ENCODE measurements at regions not wholly inside any gene's neighbourhood (a gene's known extent, or its start where the extent isn't known, plus 50 kb on each side); places are given as distances from the start of the nearest gene placed in this dataset.
A peak's percentile ranks its signal among the peaks of the same experiment; 100 is the strongest.

- no peak for DNase-seq
These were observed 545.6 kb downstream of the SNAPC1 start for GRCh38 chr14:62307844-62308243.

DNA sequence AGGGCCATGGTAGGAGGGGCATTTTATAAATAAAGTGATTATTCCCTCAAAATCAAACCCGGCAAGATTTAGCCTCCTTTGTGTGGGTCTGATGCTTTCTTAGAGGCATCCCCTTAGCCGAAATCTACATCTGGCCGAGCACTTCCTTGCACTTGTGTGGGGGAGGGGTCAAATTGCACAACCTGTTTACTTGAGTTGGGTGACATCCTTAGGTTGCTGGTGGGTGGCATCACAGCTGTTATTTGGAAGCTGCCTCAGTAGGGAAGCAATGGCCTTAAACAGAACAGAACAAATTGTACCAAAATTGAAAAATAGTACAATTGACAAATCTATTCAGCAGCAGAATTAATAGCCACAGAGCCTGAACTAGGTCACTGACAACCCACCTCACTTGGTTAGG, 546.1 kb downstream of the SNAPC1 start:
- DNase-seq, result no peak

DNA sequence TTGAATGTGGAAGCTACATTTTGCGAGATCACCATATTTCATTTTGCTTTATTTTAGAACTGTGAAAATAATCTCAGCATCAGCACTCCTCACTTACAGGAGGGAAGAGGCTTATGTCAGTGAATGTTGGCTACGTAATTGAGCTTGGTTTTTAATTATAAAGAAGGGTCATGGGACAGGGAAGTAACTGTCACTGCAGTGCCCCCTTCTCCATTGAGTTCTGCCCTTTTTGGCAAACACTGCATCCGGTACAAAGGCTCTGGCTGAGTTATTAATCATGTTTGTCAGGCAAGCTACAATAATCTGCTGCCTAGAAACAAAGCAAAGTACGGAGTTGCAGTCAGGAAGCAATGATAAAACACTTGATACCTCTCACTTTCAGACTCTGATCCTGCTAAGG, 546.7 kb downstream of the SNAPC1 start:
- DNase-seq, result peak; percentile 4

- DNase-seq, result no peak
These were observed 551.0 kb downstream of the SNAPC1 start for GRCh38 chr14:62313212-62313611.

- DNase-seq, result no peak
These were observed 552.0 kb downstream of the SNAPC1 start for GRCh38 chr14:62314221-62314620.

DNA sequence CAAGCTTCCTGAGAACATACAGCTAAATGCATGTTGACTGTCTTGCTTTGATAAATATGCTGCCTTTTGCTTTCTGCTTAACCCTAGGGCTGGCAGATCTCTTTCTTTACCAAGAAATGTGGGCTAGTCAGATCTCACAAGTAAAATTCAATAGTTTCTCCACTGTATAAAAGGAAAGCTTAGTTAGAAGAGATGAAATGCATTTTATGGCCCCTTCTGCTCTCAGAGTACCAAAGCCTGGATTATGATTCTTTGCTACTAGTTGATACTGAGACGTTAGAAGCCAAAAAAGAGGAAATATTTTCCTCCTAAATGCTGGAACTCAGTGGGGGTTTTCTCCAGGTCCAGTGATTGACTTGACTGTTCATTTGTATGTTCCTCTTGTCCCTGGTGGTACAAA, 552.7 kb downstream of the SNAPC1 start:
- no peak for DNase-seq

DNA sequence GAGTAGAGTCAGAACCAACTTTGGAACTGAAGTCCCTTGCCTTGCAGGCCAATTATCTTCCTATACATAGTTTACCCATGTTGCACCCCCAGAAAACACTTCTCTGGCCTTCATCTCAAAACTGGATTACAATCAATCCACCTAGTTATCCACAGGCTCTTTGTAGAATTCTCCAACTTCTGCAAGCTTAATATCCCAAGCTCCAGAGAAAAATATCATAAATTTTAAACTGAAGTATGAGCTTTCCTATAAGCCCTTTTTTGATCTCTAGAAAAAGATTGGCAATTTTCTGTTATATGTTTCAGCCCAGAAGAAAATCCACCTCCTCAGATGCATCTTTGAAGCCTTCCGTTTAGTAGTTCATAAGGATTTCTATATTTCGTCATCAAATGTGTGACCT, 553.4 kb downstream of the SNAPC1 start:
- no peak for DNase-seq

GRCh38 chr14:62322216-62322615, 560.0 kb downstream of the SNAPC1 start:
- DNase-seq, result no peak

GRCh38 chr14:62329427-62329826, 567.2 kb downstream of the SNAPC1 start:
- DNase-seq, result no peak

DNA sequence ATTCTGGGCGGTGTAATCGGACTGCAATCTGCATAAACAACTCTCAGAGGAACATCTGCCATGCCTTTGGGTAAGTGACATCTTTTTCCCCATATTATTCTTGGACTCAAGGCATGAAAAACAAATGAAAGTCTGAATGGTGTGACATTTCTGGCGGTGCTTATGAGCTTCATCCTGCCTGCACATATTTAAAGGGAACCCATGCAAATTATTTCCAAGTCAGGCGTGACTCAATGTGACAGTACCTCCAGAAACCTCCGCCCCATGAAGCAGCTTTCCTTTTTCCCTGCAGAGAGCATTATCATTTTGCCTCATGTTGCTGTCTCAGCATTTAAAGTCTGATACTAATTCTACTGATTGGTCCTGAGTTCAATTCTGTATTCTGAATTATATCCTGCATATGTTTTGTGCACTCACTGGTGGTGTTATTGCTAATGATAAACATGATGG, 585.4 kb downstream of the SNAPC1 start:
- no peak for DNase-seq

DNA sequence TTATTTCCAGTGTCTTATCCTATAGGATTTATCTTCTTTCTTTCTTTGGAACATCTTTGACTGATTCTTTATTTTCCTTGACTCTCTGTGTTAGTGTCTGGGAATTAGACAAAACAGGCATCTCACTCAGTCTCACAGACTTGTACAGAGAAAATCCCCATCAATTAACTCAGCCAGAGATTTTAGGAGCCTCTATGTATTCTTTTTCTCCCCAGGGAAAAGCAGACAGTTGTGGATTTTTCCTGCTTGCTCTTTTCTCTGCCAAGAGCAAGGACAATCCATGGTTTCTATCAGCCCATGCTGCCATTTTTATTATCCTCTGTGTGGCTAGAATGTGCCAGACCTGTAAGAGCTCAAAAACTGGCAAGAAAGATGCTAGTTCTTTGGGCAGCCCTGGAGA, 595.1 kb downstream of the SNAPC1 start:
- no peak for DNase-seq

DNA sequence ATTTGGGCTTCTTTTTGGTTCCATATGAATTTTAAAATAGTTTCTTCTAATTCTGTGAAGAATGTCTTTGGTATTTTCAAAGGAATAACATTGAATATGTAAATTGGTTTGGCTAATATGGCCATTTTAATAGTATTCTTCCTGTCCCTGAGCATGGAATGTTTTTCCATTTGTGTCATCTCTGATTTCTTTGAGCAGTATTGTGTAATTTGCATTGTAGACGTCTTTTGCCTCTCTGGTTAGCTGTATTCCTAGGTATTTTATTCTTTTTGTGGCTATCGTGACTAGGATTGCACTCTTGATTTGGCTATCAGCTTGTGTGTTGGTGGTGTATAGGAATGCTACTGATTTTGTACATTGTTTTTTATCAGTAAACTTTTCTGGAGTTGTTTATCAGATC, 601.9 kb downstream of the SNAPC1 start:
- no peak for DNase-seq

DNA sequence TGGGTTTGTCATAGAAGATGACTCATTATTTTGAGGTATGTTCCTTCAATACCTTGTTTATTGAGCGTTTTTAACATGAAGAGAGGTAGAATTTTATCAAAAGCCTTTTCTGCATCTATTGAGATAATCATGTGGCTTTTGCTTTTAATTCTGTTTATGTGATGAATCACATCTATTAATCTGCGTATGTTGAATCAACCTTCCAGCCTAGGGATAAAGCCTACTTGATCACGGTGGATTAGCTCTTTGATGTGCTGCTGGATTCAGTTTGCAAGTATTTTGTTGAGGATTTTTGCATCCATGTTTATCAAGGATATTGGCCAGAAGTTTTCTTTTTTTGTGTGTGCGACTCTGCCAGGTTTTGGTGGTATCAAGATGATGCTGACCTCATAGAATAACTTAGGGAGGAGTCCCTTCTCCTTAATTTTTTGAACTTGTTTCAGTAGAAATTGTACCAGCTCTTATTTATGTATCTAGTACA, 602.6 kb downstream of the SNAPC1 start:
- DNase-seq, result no peak

DNA sequence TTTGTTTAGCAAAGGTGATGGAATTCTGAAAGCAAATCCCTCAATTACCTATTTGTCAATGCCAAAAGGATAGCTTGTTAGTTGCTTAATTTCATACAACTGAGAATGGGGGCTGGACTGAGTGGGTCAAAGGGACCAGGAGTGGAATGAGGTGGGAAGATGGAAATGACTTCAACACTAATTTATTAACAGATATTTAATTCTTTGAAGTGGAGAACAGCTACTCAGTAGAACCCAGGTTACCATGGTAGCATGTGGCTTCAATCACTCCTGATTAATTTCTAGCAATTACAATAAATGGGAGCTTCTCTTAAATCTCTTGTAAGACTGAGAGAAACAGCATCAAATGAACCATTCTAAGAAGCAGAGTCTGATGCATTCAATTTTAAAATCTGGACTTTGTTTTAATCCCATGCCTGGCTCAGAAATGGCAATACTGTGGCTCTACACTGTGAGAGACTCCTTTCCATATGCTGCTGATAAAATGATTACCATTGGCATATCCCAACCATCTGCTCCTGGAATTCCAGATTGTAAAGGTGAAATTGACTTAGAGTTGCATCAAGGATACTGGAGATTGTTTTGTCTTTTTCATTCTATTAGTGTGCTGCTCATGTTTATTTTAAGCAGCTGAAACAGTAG, 607.8 kb downstream of the SNAPC1 start:
- no peak for DNase-seq

DNA sequence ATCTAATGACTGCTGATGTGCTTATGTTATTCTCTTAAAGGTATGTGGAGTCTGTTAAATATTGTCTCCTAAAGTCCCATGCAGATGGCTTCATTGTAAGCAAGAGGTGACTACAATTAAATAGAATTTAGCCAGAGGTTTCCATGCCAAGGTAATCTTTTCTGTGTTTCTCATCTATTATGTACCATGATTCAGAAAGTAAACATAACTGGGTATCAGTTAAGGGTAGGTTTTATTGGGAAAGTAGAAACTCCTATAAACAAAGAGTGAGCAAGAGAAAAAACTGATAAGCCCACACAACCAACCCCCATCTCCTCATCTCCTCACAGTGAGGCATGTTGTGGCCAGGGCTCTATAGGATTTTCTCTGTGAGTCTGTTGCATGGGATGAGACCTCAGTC, 611.7 kb downstream of the SNAPC1 start:
- no peak for DNase-seq

DNA sequence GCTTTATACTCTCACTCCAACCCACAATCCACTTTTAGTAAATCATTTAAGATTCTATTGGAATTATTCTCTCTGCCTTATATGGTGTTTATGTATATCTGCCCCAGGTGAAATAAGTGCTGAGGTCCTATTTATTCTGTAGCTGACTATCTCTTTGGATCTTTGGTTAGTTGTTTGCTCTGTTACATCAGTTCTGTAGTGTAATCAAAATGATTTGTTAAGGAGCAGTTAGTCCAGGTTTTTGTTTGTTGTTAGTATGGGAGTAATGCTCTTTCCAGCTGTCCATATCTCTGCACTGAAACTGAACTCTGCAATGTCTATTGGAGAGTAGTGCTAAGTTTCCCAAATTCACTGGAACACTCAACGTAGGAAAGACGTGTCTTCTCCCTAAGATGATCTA, 615.8 kb downstream of the SNAPC1 start:
- no peak for DNase-seq

- no peak for DNase-seq
These were observed 619.3 kb downstream of the SNAPC1 start for GRCh38 chr14:62381311-62382070.

- no peak for DNase-seq
These were observed 636.1 kb downstream of the KCNH5 start for GRCh38 chr14:62409169-62409568.

GRCh38 chr14:62409626-62410300, 635.5 kb downstream of the KCNH5 start:
- DNase-seq, result no peak

DNA sequence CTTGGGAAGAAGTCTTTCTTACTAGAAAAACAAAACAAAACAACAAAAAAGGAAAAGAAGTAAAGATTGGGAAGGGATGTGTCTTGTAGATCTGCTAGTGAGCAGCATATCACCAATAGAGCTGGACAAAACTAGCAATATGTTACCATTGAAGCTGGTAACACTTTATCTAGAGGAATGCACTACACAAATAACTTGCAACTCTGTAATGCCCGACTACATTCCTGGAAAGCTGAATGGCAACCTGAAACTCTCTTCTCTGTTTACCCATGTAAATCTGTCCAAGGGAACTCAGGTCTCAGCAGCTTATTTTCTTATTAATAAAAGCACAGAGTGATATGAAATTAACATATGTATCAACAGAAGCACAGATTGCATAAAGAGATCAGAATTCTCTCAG, 624.4 kb downstream of the KCNH5 start:
- DNase-seq, result no peak

DNA sequence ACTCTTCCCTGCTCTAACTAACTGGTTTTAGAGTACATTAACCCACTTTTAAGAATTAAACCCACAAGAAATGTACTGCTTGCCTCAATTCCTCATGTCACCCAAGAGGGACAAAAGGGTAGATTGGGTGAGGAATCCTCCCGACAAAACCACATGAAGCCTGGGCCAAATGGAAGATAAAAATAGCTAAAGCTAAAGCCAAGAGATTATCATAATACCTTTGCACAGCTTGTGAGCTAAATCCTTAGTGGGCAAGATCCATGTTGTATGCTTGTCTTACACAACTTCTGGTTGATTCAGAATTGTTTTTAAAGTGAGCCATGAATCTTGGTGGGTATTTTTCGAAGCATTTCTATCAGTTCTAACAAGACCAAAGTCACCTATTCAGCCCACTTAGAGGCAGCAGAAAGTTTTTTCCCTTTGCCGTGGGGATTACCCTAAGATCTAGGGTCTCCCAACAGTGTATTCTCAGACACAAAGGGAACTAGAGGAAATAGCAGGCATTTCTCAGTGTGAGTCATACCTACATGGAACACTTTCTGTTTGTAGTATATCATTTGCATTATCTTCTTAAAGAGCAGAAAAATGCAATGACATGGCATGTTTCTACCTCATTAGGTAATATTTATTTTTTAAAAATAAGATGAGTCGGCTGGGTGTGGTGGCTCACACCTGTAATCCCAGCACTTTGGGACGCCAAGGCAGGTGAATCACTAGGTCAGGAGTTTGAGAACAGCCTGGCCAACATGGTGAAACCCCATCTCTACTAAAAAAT, 616.6 kb downstream of the KCNH5 start:
- no peak for DNase-seq

GRCh38 chr14:62429683-62430082, 615.6 kb downstream of the KCNH5 start:
- no peak for DNase-seq

DNA sequence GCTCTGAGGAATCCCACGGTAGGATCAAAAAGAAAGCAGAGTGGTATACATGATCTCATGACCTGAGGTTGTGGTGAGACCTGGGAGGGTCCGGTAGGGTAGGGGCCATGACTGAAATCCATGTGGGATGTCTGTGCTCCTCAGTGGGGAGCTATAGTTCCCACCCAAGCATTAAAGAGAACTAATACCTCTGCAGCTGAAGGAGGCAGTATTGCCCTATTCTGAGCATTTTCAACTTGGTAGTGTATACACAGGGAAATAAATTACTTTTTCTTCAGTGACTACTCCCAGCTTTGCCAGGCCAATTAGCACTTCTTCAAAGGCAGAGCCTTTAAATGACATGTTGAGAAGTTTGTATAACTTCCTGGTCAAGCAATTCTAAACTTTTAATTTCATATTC, 613.8 kb downstream of the KCNH5 start:
- no peak for DNase-seq

All from DMS153 (cell line).